ENCODE measurements at regions not wholly inside any gene's neighbourhood (a gene's known extent, or its start where the extent isn't known, plus 50 kb on each side); places are given as distances from the start of the nearest gene placed in this dataset.

- H3K4me3 ChIP-seq (ENCODE audit: low read length), result no peak overlapping the region
- H3K9me3 ChIP-seq (ENCODE audit: low read depth, low read length), result no peaks in the 10 kb centered on the region
- H3K4me1 ChIP-seq (ENCODE audit: insufficient read depth, low read length), result no peaks in the 10 kb centered on the region
- H3K27me3 ChIP-seq (ENCODE audit: insufficient read depth, low read length), result no peaks in the 10 kb centered on the region
Observed at GRCh38 chr2:181189951-181190350, 209.5 kb downstream of the UBE2E3 start.

DNA sequence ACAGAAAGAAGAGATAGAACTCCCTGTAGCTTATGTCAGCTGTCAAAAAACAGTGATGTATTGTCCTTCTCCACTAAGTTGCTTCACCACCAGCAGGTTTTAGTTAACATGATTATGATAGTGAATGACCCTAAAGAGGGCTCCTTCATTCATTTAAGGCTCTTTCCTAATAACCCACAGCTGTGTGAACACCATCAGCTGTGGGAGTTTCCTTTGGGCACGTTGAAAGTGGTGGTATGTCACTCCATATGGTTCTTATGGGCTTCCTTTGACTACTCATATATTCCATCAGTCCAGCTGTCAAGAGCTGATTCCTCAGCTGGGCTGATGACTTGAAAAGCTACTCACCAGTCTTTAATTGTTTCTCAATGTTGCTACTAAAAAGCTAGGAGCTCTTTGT is 210.3 kb downstream of the UBE2E3 start:
- Histone ChIP-seq H3K27me3 (ENCODE audit: insufficient read depth, low read length) (no peaks in the 10 kb centered on the region), H3K4me1 (ENCODE audit: insufficient read depth, low read length) (no peaks in the 10 kb centered on the region), H3K4me3 (ENCODE audit: low read length) (no peak overlapping the region), H3K9me3 (ENCODE audit: low read depth, low read length) (no peaks in the 10 kb centered on the region)

DNA sequence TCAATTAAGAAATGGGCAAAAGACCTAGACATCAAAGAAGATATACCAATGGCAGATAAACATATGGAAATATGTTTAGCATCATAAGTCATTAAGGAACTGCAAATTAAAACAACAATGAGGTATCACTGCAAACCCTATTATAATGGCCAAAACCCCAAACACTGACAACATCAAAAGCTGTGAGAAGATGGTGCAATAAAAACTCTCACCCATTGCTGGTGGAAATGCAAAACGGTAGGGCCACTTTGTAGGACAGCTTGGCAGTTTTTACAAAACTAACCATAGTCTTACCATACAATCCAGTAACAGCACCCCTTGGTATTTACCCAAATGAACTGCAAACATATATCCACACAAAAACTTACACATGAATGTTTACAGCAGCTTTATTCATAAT is 213.1 kb downstream of the UBE2E3 start:
- Histone ChIP-seq H3K4me3 (ENCODE audit: low read length) (no peak overlapping the region), H3K27me3 (ENCODE audit: insufficient read depth, low read length) (no peaks in the 10 kb centered on the region), H3K9me3 (ENCODE audit: low read depth, low read length) (no peaks in the 10 kb centered on the region), H3K4me1 (ENCODE audit: insufficient read depth, low read length) (no peaks in the 10 kb centered on the region)

DNA sequence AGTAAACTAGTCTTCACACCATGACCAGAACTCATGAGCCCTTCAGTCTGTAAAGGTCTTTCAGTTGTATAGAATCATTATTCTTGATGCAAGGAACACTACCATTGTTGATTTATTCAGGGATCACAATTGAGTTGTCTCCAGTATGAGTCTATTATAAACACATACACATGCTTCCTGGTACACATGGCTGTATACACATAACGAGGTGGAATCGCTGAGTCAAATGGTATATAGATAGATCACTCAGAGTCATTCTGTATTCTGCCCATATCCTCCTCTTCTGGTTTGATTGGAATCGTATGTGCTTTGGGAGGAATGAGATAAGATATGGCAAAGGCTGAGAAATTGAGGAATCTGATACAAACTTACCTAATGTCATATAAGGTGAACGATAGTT is 216.0 kb downstream of the UBE2E3 start:
- Histone ChIP-seq H3K4me1 (ENCODE audit: insufficient read depth, low read length) (no peaks in the 10 kb centered on the region), H3K4me3 (ENCODE audit: low read length) (no peak overlapping the region), H3K27me3 (ENCODE audit: insufficient read depth, low read length) (no peaks in the 10 kb centered on the region), H3K9me3 (ENCODE audit: low read depth, low read length) (no peaks in the 10 kb centered on the region)

GRCh38 chr2:181197140-181197760 is 216.8 kb downstream of the UBE2E3 start:
- no peak overlapping the region for H3K4me3 ChIP-seq (ENCODE audit: low read length)
- no peaks in the 10 kb centered on the region for H3K4me1 ChIP-seq (ENCODE audit: insufficient read depth, low read length)
- no peaks in the 10 kb centered on the region for H3K27me3 ChIP-seq (ENCODE audit: insufficient read depth, low read length)
- H3K9me3 ChIP-seq (ENCODE audit: low read depth, low read length), result no peaks in the 10 kb centered on the region

DNA sequence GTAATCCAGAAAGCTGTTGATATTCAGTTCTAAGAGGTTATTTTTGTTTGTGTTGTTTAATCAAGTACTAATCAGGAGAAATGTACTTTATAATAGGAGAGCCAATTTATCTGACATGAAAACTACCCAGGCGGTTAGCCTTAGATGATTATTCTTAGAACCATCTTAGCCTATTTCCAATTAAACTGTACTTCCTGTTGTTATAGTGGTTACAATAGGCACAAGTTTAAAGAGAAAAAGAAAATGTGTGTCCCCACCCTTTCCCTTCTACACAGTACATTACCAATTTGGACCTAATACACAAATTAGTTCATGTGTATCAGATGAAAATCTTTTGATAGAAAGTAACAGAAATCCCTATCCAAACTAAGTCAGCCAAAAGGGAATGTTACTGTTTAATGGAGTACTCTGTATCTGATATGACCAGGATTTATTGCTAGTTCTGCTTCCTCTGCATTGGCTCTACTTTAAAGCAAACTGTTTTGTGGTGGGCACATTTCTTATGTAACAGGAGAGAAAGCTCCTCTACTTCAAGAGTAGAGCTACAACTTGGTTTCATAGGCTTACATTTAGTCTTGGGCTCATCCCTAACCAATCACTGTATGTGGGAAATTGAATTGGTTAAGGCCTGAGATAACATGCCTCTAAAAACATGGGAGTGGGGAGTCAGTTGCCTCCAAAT is 217.9 kb downstream of the UBE2E3 start:
- Histone ChIP-seq H3K4me3 (ENCODE audit: low read length) (no peak overlapping the region), H3K9me3 (ENCODE audit: low read depth, low read length) (no peaks in the 10 kb centered on the region), H3K4me1 (ENCODE audit: insufficient read depth, low read length) (no peaks in the 10 kb centered on the region), H3K27me3 (ENCODE audit: insufficient read depth, low read length) (no peaks in the 10 kb centered on the region)

- Histone ChIP-seq H3K9me3 (ENCODE audit: low read depth, low read length) (no peaks in the 10 kb centered on the region), H3K4me1 (ENCODE audit: insufficient read depth, low read length) (no peaks in the 10 kb centered on the region), H3K27me3 (ENCODE audit: insufficient read depth, low read length) (no peaks in the 10 kb centered on the region), H3K4me3 (ENCODE audit: low read length) (no peak overlapping the region)
Observed at GRCh38 chr2:181203412-181203811, 223.0 kb downstream of the UBE2E3 start.

DNA sequence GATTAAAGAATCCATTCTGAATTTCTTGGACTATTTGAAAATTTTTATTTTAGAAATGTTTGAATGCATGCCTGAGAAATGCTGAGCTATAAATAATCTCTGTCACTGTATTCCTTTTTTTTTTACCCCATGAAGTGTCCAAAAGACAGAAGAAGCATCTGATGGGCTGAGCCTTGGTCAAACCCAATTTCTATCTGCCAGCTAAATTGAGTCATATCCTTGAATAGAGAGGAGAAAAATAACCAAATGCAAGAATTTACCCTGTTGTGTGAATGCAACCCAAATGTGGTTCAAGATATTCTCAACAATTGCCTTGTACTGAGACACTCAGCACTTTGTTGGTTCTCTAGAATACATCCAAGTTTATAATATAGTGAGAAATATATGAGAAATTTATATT is 223.5 kb downstream of the UBE2E3 start:
- no peak overlapping the region for H3K4me3 ChIP-seq (ENCODE audit: low read length)
- H3K9me3 ChIP-seq (ENCODE audit: low read depth, low read length), result no peaks in the 10 kb centered on the region
- H3K4me1 ChIP-seq (ENCODE audit: insufficient read depth, low read length), result no peaks in the 10 kb centered on the region

DNA sequence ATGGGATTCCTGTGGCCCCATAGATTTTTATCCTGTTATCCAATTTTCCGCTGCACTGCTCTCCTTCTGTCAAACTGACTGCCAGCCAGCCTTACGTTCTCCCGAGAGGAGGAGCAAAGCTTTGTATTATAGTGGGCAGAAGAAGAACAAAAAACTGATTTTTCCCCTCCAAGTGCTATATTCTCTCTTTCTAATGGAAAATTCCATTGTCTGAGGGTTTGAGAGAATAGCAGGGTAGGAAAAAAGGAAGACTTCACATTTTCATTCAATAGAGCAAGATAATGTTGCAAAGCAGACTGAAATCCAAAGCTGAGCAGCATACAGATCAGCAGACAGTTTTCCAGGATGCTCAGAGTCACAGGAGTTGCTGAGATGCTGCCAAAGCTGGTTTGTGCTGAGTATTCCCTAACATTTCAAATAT is 238.0 kb downstream of the UBE2E3 start:
- Histone ChIP-seq H3K4me3 (ENCODE audit: low read length) (no peak overlapping the region), H3K9me3 (ENCODE audit: low read depth, low read length) (no peaks in the 10 kb centered on the region), H3K27me3 (ENCODE audit: insufficient read depth, low read length) (no peaks in the 10 kb centered on the region), H3K4me1 (ENCODE audit: insufficient read depth, low read length) (no peaks in the 10 kb centered on the region)

More for the DNA sequence above, 223.5 kb downstream of the UBE2E3 start:
- no peaks in the 10 kb centered on the region for H3K27me3 ChIP-seq (ENCODE audit: insufficient read depth, low read length)

DNA sequence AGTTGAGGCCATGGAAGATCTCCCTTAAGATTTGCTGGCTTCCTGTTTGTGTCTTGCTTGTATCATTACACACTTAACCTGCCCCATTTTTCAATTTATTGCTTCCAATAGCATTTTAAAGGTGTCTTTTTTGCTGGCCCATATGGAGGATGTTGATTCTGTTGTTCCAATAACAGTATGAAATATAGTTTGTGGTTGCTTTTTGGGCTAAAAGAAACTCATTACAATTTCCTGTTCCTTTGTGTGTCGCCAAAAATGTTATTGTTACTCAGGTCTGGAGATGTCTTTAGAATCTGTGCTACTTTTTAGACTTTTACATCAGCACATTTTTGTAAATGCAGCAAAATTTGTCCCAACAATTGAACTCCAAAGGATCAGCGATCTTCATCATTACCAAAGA is 234.0 kb upstream of the ITGA4 start:
- H3K4me3 ChIP-seq (ENCODE audit: low read length), result no peak overlapping the region
- no peaks in the 10 kb centered on the region for H3K27me3 ChIP-seq (ENCODE audit: insufficient read depth, low read length)
- H3K4me1 ChIP-seq (ENCODE audit: insufficient read depth, low read length), result no peaks in the 10 kb centered on the region
- no peaks in the 10 kb centered on the region for H3K9me3 ChIP-seq (ENCODE audit: low read depth, low read length)

DNA sequence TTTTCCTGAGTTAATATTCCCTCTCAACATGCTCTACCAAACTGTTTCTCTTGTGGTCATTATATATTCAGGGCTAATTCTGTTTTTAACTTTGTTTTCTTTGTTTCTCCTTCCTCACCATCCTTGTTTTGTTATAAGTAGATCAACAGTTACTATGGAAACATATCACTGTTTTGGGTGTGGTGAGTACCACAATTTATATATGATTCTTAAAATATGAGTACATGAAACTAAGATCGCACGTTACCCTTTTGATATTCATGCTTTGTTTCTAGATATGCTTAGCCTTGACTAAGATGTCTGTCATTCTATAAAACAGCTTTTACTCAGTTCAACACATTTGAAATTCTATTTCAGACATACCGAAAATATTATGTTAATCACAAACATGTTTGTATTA is 232.3 kb upstream of the ITGA4 start:
- Histone ChIP-seq H3K9me3 (ENCODE audit: low read depth, low read length) (no peaks in the 10 kb centered on the region), H3K4me3 (ENCODE audit: low read length) (no peak overlapping the region), H3K27me3 (ENCODE audit: insufficient read depth, low read length) (no peaks in the 10 kb centered on the region), H3K4me1 (ENCODE audit: insufficient read depth, low read length) (no peaks in the 10 kb centered on the region)

GRCh38 chr2:181228661-181229060 is 228.5 kb upstream of the ITGA4 start:
- H3K4me3 ChIP-seq (ENCODE audit: low read length), result no peak overlapping the region

DNA sequence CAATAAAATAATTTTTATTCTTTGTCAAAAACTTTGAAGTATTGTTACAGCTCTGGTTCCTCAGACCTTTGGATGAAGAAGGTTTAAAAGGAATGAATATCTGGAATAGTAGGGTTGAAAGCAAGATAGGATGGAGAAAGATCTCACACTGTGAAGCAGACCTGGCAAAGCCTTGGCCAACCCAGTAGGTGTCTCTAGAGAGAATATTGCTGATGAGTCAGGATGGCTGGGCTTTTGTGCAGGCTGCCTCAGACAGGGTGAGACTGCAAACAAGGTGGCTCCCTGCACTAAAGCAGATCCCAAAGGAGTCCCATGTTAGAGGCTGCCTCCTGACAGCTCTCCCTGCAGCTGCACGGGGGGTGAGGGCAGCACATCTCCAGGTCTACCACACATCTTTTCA is 226.0 kb upstream of the ITGA4 start:
- no peaks in the 10 kb centered on the region for H3K9me3 ChIP-seq (ENCODE audit: low read depth, low read length)
- H3K4me1 ChIP-seq (ENCODE audit: insufficient read depth, low read length), result peaks cover 2% of the 10 kb centered on the region
- H3K4me3 ChIP-seq (ENCODE audit: low read length), result no peak overlapping the region
- no peaks in the 10 kb centered on the region for H3K27me3 ChIP-seq (ENCODE audit: insufficient read depth, low read length)

More at GRCh38 chr2:181228661-181229060, 228.5 kb upstream of the ITGA4 start:
- Histone ChIP-seq H3K27me3 (ENCODE audit: insufficient read depth, low read length) (no peaks in the 10 kb centered on the region), H3K9me3 (ENCODE audit: low read depth, low read length) (no peaks in the 10 kb centered on the region), H3K4me1 (ENCODE audit: insufficient read depth, low read length) (no peaks in the 10 kb centered on the region)

GRCh38 chr2:181231886-181232621 is 225.1 kb upstream of the ITGA4 start:
- H3K27me3 ChIP-seq (ENCODE audit: insufficient read depth, low read length), result no peaks in the 10 kb centered on the region
- no peaks in the 10 kb centered on the region for H3K9me3 ChIP-seq (ENCODE audit: low read depth, low read length)
- no peak overlapping the region for H3K4me3 ChIP-seq (ENCODE audit: low read length)
- H3K4me1 ChIP-seq (ENCODE audit: insufficient read depth, low read length), result peaks cover 4% of the 10 kb centered on the region

- Histone ChIP-seq H3K27me3 (ENCODE audit: insufficient read depth, low read length) (no peaks in the 10 kb centered on the region), H3K4me3 (ENCODE audit: low read length) (no peak overlapping the region), H3K9me3 (ENCODE audit: low read depth, low read length) (no peaks in the 10 kb centered on the region), H3K4me1 (ENCODE audit: insufficient read depth, low read length) (peaks cover 6% of the 10 kb centered on the region)
Observed at GRCh38 chr2:181234487-181234891, 222.7 kb upstream of the ITGA4 start.

Measured in mononuclear cell (primary cell).